NCI-H446 treated with DMSO at 0.1 percent for 48 hours (cell line): ENCODE measurements at regions not wholly inside any gene's neighbourhood (a gene's known extent, or its start where the extent isn't known, plus 50 kb on each side); places are given as distances from the start of the nearest gene placed in this dataset.

Experiments used
- DNase-seq: peaks from one replicate; lab custom pipeline; 2025; lab: John Stamatoyannopoulos, UW

DNA sequence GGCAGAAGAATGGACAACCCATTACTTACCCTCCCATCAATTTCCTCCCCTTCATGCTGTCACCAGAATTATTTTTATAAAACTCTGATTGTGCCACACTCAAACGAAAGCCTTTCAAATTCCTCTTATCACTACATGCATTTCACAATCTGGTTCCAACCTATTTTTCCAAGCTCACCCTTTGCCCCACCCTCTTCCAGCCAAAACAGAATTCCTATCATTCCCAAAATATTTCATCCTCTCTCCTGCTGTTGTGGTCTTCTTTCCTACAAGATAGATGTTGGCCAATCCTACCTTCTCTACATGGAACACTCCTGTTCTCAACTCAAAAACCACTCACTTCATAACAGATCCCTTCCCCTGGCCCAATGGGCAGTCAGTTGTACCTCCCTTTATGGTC lies 111.5 kb downstream of the ELAPOR2 start:
- no peak for DNase-seq

DNA sequence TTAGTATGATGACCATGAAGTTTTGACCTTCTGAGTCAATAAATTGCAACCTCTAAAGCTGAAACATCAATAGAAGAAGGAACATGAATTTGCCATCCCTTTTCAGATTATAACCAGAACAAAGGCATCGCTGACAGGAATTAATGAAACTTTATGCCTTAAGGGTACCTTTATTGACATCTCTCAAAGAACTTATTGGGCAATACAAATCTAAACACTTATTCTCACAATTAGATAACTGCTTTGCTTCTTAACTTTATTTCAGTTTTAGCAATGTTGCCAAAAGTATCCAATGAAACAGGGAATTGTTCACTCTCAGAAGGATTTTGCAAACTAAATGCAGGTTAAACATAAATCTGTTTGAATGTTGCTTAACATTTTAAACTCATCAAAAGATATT lies 116.0 kb downstream of the ELAPOR2 start:
- no peak for DNase-seq

- no peak for DNase-seq
Observed at GRCh38 chr7:86942995-86943394, 116.5 kb downstream of the ELAPOR2 start.

- no peak for DNase-seq
Observed at GRCh38 chr7:86942081-86942480, 117.4 kb downstream of the ELAPOR2 start.

GRCh38 chr7:86939197-86939814 lies 120.1 kb downstream of the ELAPOR2 start:
- peak; percentile 28 for DNase-seq

DNA sequence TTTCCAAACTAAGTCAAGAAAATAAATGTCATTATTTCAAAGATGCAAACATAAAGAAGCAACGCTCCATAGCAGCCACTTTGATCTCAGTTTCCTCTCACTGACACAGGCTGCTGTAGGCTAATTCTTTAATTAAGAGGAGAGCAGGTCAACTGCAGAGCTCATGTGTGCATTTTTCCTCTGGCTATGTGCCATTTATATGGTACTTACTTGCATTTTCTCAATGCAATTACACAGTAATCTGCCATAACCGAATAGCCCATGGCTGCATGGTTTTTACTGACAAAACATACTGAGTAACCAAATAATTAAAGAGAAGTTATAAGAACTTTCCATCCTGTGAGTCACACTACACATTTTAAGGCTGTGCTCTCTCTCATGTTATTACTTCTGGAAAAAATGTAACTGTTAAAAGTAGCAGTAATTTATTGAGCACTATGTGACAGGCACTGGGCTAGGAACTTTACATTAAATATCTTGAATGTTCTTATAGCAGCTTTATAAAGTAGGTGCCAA lies 122.0 kb downstream of the ELAPOR2 start:
- DNase-seq, result no peak

DNA sequence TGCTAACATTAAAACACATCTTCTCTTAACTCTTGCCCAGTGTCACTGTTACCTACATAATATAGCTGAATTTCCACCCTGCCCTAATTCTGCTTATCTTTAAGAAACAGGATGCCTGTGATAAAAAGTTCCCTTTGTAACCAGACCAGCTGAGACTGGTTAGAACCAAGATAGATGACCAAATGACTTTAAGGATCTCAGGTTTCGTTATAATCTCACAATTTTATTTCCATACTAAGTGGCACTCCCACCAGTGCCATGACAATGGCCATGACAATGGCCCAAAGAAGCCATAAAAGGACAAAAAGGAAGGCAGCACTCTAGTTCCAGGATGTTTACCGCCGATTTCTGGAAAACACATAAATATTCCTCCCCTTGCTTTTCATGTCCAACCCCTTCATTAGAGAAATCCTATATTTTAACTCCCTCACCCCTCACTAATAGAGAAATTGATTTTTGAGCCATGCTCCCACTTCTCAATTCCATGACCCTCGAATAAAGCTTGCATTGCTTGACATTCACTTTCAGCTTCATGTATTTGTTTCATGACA lies 126.1 kb downstream of the ELAPOR2 start:
- no peak for DNase-seq

DNA sequence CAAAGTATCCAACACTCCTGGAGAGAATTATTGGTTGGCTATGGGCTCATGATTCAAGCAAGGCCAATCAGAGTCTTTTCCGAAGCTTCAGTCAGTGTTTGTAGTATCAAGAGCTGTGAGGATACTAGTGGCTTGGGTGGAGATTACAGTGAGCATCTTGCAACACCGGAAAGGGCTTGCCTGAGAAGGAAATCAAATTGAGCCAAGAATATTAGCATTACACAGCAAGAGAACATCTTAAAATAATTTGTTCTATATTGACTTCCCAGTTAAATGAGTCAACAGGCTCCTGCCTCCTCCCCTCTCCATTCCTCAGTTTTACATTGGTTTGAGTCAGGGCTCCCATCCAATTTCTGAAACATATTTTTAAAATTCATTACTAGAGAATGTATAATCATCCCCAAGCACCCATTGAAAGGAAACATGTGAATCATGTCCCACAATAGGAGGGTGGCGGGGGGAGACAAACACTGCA lies 127.4 kb downstream of the ELAPOR2 start:
- DNase-seq, result no peak

DNA sequence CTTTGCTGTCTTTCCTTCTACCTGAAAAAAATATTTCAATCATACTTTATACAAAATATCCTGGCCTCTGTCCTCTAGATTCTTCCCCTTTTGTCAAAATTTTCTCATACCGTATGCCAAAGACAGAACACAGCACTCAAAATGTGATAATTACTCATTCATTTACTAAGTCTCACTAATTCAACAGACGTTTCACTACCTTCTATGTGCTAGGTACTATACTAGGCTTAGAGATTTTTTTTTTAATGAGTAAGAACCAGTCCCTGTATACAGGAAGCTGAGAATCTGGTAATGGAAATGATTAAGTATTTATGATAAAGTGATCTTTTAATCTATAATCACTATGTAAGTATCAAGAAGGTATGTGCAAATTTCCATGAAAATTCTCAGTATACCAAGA lies 128.0 kb downstream of the ELAPOR2 start:
- no peak for DNase-seq

DNA sequence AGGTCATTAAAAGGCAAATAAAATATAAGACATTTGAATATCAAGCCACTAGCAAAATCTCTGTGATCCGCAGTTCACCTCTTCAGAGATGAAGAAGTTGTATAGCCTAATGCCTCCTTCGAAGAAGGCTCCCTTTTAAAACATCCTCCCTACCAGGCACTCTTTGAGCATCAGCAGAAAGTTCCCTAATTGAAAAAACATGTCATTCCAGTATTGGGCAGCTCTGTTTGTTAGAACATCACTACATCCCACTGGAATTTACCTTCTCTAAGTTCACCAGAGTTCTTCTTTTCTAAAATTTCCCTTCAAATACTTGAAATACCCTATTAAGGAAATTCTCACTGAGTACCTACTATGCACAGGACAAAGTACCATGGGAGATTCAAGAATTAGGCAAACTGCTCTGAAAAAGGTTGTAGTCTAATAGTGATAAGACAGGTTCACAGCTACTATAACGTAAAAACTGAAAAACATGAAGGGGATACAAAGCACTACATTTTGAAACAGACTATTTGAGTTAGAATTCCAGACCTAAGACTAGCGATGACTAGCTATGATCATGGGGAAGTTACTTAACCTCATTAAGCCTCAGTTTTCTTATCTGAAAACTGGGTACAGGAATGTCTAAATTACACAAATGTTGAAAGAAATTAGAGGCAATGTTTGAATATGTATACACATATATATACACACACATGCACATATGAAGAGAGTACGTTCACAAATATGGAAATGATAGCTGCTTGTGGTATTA lies 128.7 kb downstream of the ELAPOR2 start:
- no peak for DNase-seq

- no peak for DNase-seq
Observed at GRCh38 chr7:86929293-86930109, 130.0 kb downstream of the ELAPOR2 start.

DNA sequence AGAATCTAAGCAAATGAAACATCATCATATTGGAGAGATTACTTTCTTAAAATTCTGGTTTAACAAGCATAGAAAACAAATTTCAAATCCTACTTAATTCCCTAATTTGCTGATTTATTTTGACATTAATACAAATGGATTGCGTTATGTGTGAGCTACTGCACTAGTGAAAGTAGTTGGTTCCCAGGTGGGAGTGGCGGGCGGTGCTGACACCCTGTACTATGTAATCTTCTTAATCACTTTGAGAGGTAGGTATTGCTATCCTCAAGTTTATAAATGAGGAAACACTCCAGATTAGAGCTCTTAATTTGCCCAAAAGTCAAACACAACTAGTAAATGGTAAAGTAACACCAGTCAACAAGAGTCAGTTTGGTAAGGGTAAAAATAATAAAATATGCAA lies 131.1 kb downstream of the ELAPOR2 start:
- DNase-seq, result no peak

GRCh38 chr7:86926732-86927131 lies 132.7 kb downstream of the ELAPOR2 start:
- DNase-seq, result peak; percentile 15

DNA sequence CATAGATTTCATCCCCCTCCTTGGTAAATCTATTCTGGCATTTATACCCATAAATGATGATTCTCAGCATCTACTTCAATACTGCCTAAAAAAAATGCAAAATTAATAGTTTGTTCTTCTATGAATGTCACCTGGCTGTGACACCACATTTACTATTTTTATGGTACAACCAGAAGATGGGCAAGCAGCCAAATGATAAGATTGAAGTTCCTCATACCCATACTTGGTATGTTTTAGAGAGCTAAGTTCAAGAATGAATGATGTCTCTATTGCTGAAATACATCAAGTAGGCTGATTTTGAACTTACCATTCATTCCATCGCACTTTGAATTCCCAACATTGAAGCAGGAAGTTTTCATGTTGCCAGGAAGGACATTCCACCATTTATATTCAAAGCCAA lies 134.2 kb downstream of the ELAPOR2 start:
- no peak for DNase-seq

GRCh38 chr7:86923527-86923926 lies 135.9 kb downstream of the ELAPOR2 start:
- DNase-seq, result no peak

- DNase-seq, result no peak
Observed at GRCh38 chr7:86920154-86920553, 139.3 kb downstream of the ELAPOR2 start.

GRCh38 chr7:86918245-86918644 lies 141.2 kb downstream of the ELAPOR2 start:
- no peak for DNase-seq

GRCh38 chr7:86916277-86916825 lies 143.1 kb downstream of the ELAPOR2 start:
- DNase-seq, result no peak

- DNase-seq, result no peak
Observed at GRCh38 chr7:86914551-86914950, 144.9 kb downstream of the ELAPOR2 start.
